HUES6 (cell line): ENCODE measurements at regions not wholly inside any gene's neighbourhood (a gene's known extent, or its start where the extent isn't known, plus 50 kb on each side); places are given as distances from the start of the nearest gene placed in this dataset.
"Not testable (repeated sequence)": the region's sequence is repeated elsewhere in the genome, so short reads cannot be mapped to it uniquely, and the experiment has no call there.

Experiments used
- H3K27ac ChIP-seq: 2 replicates; pipeline ENCODE4 v1.7.0; 2013; ENCODE audit warnings: low read depth, mild to moderate bottlenecking, low read length, inconsistent platforms
- H3K27me3 ChIP-seq: 2 replicates; pipeline ENCODE4 v1.6.1; 2013; ENCODE audit warnings: low read length; ENCODE audit not compliant: control insufficient read depth, insufficient read depth
- H3K36me3 ChIP-seq: 2 replicates; pipeline ENCODE4 v1.6.1; 2013; ENCODE audit warnings: low read length; ENCODE audit not compliant: control insufficient read depth, insufficient read depth
- H3K4me1 ChIP-seq: 2 replicates; pipeline ENCODE4 v1.6.1; 2013; ENCODE audit warnings: low read length; ENCODE audit not compliant: control insufficient read depth, insufficient read depth
- H3K4me3 ChIP-seq: 2 replicates; pipeline ENCODE4 v1.5.1; 2013; ENCODE audit warnings: low read depth, low read length
- H3K9ac ChIP-seq: one replicate; pipeline ENCODE4 v1.6.1; 2013; ENCODE audit warnings: mild to moderate bottlenecking, low read length
- H3K9me3 ChIP-seq: 2 replicates; pipeline ENCODE4 v1.6.1; 2013; ENCODE audit warnings: low read depth, low read length; ENCODE audit not compliant: control insufficient read depth, insufficient read depth

DNA sequence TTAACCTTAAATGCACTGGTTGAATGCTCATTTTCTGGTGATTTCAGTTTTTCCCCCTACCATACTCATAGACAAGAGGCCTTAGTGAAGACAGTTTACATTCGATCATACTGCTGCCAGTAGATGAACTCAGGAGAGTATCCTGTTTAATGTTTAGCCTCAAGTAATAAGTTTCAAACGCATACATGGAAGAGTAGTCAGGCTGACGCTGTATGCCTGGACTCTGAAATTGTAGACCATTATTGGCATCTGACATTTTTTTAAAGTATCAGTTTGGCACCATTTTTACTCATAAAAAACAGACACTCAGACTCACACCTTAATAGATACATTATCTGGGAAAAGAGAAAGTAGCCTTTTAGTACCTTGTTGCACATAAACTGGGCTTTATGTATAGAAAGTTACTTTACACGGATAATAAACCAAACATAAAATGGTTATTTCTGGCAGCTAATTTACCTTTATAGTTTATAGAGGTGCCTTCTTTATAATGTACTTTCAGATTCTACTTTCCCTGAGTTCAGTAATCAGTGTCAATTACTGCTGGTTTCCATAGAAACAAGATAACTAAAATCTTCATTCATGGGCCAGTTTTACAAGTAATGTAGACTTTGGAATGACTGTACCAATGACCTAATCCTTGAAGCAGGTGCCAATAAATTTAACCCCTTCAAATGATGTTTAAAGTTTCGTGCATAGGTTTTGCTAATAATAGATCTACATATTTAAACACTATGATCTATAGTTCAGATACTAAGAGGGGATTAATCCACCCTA, 183.8 kb upstream of the ITGA1 start:
- Histone ChIP-seq H3K27ac (no peak overlapping the region), H3K9me3 (no peaks in the 10 kb centered on the region), H3K4me1 (no peaks in the 10 kb centered on the region)

DNA sequence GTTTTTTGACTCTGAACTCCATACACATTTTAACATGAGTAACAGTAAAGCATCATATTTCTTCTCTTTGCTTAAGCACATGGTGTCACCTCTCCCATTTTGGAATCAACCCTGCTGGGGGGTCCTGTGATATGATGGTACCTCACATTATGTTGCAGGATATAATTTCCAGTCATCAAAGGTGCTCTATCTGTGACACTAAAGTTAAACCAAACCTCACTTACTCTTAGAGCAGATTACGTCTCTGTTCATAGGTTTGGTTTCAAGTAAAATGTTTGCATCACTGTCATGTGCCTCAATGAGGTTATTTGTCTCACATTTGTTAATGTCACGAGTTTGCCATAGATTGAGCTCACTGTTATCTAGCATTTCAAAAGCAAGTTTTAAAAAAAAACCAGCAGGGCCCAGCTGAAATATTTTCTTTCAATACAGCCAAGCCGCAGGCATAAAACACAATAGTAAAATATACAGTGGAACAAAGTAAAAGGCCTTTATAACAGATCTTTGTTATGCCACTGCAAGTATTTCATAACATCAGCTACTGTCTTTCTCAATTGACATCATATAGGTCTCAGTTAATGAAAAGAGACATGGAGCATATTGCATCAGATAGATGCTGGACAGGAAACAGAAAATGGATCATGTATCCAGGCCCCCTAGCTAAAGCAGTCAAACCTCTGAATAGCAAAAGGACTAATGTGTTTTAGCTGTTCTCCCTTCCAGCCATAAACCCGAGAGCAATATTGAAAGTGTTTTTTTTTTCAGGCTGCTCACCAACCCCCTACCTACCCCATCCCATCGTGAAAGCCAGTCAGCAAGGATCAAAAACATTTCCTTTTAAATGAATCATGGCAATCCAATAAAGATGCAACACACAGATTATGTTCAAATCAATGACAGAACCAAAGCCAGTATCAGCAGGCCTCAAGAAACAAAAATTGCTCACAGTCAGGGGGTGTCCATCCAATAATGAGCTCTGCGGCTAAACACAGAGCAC, 182.1 kb upstream of the ITGA1 start:
- Histone ChIP-seq H3K4me1 (no peaks in the 10 kb centered on the region), H3K36me3 (no peaks in the 10 kb centered on the region), H3K27ac (no peak overlapping the region), H3K9me3 (no peaks in the 10 kb centered on the region), H3K27me3 (no peaks in the 10 kb centered on the region), H3K4me3 (no peak overlapping the region), H3K9ac (no peak overlapping the region)

More for the DNA sequence above, 183.8 kb upstream of the ITGA1 start:
- no peaks in the 10 kb centered on the region for H3K36me3 ChIP-seq
- no peak overlapping the region for H3K9ac ChIP-seq
- no peaks in the 10 kb centered on the region for H3K27me3 ChIP-seq
- H3K4me3 ChIP-seq: no peak overlapping the region

DNA sequence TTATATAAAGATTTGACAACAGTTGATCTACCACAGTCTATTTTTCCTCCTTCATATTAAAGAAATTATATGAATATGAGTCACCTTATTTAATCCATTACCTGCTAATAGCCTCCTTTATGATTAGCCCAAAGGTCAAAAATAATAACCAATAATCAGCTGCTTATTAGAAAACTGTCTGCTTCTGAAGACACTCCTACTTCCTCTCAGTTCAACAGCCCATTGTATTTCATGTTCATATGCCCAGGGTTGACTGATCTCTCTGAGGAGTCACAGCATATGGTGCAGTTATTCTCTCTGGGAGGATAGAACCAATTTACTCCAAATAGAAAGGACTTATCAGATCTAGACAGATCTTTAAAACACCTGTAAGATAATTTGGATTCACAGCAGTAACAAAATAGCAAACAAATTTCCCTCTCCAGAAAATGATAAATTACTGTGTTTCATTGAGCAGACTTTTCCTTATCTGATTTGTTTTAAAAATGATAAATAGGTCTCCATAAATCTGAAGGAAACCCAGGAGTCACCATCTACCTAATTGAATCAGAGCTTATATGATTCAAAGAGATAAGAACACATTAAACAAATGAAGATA, 180.4 kb upstream of the ITGA1 start:
- H3K9me3 ChIP-seq: no peaks in the 10 kb centered on the region
- no peaks in the 10 kb centered on the region for H3K27me3 ChIP-seq
- no peak overlapping the region for H3K4me3 ChIP-seq
- H3K4me1 ChIP-seq: no peaks in the 10 kb centered on the region
- H3K9ac ChIP-seq: no peak overlapping the region
- H3K27ac ChIP-seq: no peak overlapping the region
- H3K36me3 ChIP-seq: no peaks in the 10 kb centered on the region

DNA sequence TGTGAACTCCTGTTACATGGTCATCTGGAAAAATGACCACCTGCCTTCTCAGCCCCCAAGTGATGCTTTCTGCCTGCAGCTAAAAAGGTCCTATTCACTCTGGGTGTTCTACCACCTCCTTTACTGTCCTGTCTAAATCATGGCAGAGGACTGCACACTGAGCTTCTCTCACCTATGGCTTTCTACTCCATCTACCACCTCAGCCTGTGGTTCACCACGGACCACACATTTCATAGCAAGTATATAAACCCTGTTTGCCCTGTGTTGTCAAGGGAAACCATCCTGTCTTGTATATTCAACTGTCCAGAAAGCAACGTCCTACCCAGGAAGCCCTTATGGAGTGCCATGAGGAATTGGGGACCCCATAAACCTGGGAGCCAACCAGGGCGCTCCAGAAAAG, 167.4 kb upstream of the ITGA1 start:
- peaks cover 4% of the 10 kb centered on the region; the same call in 1 of the 2 replicates for H3K9me3 ChIP-seq
- H3K27me3 ChIP-seq: no peaks in the 10 kb centered on the region
- no peaks in the 10 kb centered on the region for H3K4me1 ChIP-seq
- H3K27ac ChIP-seq: no peak overlapping the region
- no peaks in the 10 kb centered on the region for H3K36me3 ChIP-seq
- H3K9ac ChIP-seq: no peak overlapping the region
- H3K4me3 ChIP-seq: no peak overlapping the region

DNA sequence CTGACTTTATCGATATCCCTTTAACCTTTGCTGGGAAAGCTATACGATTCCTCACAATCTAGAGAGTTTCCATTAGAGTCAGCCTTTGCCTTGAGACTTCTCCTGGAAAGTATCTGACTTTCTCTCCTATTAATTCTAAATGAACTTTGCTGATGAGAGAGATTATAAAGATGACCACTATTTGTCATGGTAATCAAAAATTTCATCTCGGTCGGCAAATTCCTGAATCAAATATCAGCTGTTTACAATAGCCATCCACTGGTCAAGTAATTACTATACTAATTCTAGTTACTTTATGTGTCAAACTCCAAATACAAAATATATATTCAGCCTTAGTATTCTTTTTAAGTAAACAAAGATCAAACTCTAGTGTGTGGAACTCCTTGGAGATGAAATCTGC, 164.4 kb upstream of the ITGA1 start:
- H3K9ac ChIP-seq: no peak overlapping the region
- H3K36me3 ChIP-seq: no peaks in the 10 kb centered on the region

DNA sequence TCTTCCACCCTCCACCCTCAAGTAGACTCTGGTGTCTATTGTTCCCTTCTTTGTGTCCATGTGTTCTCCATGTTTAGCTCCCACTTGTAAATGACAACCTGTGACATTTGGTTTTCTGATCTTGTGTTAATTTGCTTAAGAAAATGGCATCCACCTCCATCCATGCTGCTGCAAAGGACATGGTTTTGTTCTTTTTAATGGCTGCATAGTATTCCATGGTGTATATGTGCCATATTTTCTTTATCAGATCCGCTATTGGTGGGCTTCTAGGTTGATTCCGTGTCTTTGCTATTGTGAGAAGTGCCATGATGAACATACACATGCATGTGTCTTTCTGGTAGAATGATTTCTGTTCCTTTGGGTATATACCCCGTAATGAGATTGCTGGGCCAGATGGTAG, 163.4 kb upstream of the ITGA1 start:
- Histone ChIP-seq H3K9ac (no peak overlapping the region), H3K4me1 (no peaks in the 10 kb centered on the region)

More for the DNA sequence above, 164.4 kb upstream of the ITGA1 start:
- Histone ChIP-seq H3K9me3 (no peaks in the 10 kb centered on the region), H3K4me3 (no peak overlapping the region), H3K4me1 (no peaks in the 10 kb centered on the region), H3K27ac (no peak overlapping the region), H3K27me3 (no peaks in the 10 kb centered on the region)

DNA sequence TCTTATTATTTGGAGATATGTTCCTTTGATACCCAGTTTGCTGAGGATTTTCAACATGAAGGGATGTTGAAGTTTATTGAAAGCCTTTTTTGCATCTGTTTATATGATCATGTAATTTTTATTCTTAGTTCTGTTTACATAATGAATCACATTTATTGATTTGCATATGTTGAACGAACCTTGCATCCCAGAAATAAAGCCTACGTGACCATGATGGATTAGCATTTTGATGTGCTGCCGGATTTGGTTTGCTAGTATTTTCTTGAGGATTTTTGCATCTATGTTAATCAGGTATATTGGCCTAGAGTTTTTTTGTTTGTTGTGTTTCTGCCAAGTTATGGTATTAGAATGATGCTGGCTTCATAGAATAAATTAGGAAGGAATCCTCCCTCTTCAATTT, 161.4 kb upstream of the ITGA1 start:
- Histone ChIP-seq H3K4me3 (no peak overlapping the region), H3K9me3 (no peaks in the 10 kb centered on the region), H3K27ac (no peak overlapping the region), H3K9ac (no peak overlapping the region), H3K27me3 (no peaks in the 10 kb centered on the region), H3K36me3 (no peaks in the 10 kb centered on the region), H3K4me1 (no peaks in the 10 kb centered on the region)

More for the DNA sequence above, 163.4 kb upstream of the ITGA1 start:
- no peaks in the 10 kb centered on the region for H3K36me3 ChIP-seq
- H3K27ac ChIP-seq: no peak overlapping the region
- H3K4me3 ChIP-seq: no peak overlapping the region
- no peaks in the 10 kb centered on the region for H3K9me3 ChIP-seq
- H3K27me3 ChIP-seq: no peaks in the 10 kb centered on the region

DNA sequence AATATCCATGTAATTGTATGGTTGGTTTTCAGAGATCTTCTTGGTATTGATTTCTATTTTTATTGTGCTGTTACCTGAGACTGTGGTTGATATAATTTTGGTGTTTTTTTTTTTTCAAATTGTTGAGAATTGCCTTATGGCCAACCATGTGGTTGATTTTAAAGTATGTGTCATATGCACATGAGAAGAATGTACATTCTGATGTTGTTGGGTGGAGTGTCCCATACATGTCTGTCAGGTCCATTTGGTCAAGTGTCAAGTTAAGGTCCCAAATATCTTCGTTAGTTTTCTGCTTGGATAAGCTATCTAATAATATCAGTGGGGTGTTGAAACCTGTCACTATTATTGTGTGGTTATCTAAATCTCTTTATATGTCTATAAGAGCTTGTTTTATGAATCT, 160.0 kb upstream of the ITGA1 start:
- Histone ChIP-seq H3K4me3 (no peak overlapping the region), H3K27ac (no peak overlapping the region), H3K36me3 (no peaks in the 10 kb centered on the region), H3K4me1 (no peaks in the 10 kb centered on the region), H3K9ac (no peak overlapping the region), H3K27me3 (no peaks in the 10 kb centered on the region), H3K9me3 (no peaks in the 10 kb centered on the region)

DNA sequence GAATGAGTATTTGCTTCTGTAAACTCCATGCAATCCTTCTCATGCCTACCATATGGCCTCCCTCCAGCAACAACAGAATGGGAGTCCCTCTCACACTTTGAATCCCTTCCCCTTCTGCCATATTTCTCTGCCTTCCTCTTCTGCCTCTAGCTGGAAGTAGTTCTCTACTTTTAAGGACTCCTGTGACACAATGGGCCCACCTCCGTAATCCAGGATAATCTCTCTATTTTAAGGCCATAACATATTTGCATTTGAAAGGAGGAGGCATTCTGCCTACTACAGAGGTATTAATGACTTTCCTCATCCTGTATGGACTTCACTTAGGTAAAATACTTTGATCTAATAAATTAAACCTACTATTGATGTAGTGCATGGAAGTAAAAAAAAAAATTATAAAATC, 155.4 kb upstream of the ITGA1 start:
- H3K4me1 ChIP-seq: no peaks in the 10 kb centered on the region
- no peak overlapping the region for H3K4me3 ChIP-seq
- H3K27me3 ChIP-seq: no peaks in the 10 kb centered on the region
- H3K9me3 ChIP-seq: no peaks in the 10 kb centered on the region
- H3K36me3 ChIP-seq: no peaks in the 10 kb centered on the region
- H3K27ac ChIP-seq: no peak overlapping the region
- H3K9ac ChIP-seq: no peak overlapping the region

DNA sequence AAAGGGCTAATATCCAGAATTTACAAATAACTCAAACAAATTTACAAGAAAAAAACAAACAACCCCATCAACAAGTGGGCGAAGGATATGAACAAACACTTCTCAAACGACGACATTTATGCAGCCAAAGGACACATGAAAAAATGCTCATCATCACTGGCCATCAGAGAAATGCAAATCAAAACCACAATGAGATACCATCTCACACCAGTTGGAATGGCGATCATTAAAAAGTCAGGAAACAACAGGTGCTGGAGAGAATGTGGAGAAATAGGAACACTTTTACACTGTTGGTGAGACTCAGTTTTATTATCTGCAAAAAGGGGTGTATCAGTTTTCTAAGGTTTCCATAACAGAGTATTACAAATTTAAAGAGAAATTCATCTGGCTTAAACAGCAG, 153.5 kb upstream of the ITGA1 start:
- H3K9ac ChIP-seq, H3K4me1 ChIP-seq, H3K27me3 ChIP-seq, H3K4me3 ChIP-seq, H3K27ac ChIP-seq, H3K9me3 ChIP-seq, H3K36me3 ChIP-seq: not testable (repeated sequence)

DNA sequence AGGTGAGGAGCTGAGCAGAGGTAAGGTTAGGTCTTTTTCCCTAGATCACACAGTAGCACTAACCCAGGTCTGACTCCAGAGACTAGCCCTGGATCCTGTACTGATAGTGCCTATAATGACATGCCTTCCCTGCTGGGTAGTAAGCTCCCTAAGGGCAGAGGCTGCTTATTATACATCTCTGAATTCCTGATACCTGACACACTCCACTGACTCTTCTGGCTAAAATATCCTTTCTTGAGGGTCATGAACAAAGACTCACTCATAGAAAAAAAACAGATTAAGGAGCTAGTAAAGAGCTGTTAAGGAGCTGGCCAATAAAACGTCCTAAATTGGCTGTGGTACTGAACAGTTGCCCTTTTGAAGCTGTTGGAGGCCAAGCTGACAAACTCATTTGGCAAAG, 149.0 kb upstream of the ITGA1 start:
- H3K9ac ChIP-seq: no peak overlapping the region
- H3K4me3 ChIP-seq: no peak overlapping the region
- no peak overlapping the region for H3K27ac ChIP-seq
- H3K4me1 ChIP-seq: no peaks in the 10 kb centered on the region
- 0 out of 2 replicates have a peak, but pooled peaks cover 2% of the 10 kb centered on the region for H3K9me3 ChIP-seq
- no peaks in the 10 kb centered on the region for H3K36me3 ChIP-seq
- no peaks in the 10 kb centered on the region for H3K27me3 ChIP-seq
